ENCODE measurements at regions not wholly inside any gene's neighbourhood (a gene's known extent, or its start where the extent isn't known, plus 50 kb on each side); places are given as distances from the start of the nearest gene placed in this dataset.

DNA sequence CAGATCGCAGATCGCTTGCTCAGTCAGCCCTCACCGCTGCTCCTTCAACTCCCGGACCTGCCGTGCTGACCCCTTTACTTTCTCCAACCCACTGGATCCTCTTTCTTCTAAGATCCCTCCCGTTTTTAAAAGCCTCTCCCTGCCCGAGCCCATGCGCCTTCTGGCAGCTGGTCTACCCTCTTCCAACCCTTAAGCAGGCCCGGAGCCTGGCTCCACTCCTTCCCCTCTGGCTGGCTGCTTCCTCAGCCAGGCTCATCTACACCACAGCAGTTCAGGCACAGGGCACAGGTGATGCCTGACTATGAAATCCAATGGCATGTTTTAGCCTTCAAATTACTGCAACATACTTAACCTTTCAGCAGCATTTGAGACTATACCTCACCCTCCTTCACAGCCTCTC, 63.8 kb upstream of the PABPC3 start:
- DNase-seq (ENCODE audit: low read depth): no peak
- H3K4me3 ChIP-seq (ENCODE audit: low read length): no peak overlapping the region
- TF ChIP-seq, protein P1, sequence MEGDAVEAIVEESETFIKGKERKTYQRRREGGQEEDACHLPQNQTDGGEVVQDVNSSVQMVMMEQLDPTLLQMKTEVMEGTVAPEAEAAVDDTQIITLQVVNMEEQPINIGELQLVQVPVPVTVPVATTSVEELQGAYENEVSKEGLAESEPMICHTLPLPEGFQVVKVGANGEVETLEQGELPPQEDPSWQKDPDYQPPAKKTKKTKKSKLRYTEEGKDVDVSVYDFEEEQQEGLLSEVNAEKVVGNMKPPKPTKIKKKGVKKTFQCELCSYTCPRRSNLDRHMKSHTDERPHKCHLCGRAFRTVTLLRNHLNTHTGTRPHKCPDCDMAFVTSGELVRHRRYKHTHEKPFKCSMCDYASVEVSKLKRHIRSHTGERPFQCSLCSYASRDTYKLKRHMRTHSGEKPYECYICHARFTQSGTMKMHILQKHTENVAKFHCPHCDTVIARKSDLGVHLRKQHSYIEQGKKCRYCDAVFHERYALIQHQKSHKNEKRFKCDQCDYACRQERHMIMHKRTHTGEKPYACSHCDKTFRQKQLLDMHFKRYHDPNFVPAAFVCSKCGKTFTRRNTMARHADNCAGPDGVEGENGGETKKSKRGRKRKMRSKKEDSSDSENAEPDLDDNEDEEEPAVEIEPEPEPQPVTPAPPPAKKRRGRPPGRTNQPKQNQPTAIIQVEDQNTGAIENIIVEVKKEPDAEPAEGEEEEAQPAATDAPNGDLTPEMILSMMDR (IDR thresholded peaks at IDR 0.05; ENCODE audit: insufficient read depth, low read depth, low read length, missing control alignments): no peak

DNA sequence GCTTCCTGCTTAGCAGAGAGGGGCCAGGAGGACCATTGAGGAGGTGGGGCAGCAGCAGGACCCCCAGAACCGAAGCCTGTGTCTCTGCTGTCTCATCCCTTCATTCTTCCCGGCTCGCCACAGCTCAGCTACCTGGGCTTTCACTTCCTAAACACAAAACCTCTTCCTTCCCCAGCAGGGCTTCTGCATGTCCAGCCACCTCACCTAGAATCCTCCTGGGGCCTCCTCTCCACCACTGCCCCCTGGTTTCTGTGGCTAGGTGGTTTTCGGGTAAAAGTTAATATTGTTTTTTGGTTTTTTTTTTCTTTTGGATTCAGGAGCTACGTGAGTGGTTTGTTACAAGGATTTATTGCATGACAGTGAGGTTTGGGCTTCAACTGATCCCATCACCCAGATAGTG, 61.8 kb upstream of the PABPC3 start:
- TF ChIP-seq, protein P1 (IDR thresholded peaks at IDR 0.05; ENCODE audit: insufficient read depth, low read depth, low read length, missing control alignments): no peak
- H3K4me3 ChIP-seq (ENCODE audit: low read length): no peak overlapping the region
- DNase-seq (ENCODE audit: low read depth): no peak

DNA sequence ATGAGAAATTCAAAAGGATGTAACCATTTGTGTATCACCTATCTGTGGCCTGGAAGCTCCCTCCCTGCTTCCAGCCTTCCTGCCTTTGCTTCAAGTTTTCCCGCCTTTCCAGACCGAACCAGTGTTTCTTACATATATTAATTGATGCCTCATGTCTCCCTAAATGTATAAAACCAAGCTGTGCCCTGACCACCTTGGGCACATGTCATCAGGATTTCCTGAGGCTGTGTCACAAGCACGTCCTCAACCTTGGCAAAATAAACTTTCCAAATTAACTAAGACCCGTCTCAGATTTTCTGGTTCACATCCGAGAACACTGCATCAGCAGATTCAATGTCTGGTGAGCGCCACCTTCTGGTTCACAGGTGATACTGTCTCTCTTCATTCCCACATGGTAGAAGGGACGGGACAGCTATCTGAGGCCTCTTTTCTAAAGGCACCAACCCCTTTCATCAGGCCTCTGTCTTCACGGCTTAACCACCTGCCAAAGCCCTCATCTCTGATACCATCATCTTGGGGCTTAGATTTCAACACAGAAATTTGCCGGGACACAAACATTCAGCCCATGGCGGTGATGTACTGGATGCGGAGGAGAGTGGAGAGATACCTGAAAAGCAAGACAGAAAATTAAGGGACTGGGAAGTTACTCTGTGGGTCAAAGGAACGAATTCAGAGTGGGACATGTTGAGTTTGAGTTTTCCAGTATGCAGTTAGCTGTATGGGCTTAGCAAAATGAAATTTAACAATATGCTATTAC, 58.7 kb upstream of the PABPC3 start:
- peak; percentile 73 for DNase-seq (ENCODE audit: low read depth)
- TF ChIP-seq, protein P1 (IDR thresholded peaks at IDR 0.05; ENCODE audit: insufficient read depth, low read depth, low read length, missing control alignments): peak; percentile 83
- no peak overlapping the region for H3K4me3 ChIP-seq (ENCODE audit: low read length)

DNA sequence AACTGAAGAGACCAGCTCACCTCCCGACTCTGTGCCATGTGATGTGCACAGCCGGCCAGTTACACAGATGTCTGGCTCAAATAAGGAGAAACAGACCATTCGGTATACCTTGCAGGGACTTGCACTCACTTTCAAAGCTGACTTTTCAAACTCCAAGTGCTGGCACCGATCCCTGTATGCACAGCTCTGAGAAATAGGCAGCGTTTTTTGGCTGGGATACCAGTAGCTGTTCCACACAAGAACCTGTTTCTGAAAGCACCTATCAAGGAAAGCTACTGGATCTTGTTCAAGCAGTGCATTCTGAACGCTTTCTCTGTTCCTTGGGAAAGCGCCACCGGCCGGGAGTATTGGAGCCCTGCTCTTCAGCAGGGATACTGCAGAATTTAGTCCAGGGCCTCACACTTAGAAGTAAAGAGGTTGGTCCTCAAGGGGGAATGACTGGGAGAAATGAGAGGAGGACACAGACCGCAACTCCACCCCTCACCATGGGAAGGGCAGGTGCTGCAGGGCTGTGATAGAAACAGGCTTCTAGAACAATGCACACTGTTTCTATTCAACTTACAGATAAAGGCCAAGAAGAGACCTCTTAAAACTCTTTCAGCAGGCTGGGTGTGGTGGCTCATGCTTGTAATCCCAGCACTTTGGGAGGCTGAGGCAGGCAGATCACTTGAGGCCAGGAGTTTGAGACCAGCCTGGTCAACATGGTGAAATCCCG, 53.6 kb upstream of the PABPC3 start:
- no peak overlapping the region for H3K4me3 ChIP-seq (ENCODE audit: low read length)
- DNase-seq (ENCODE audit: low read depth): no peak
- TF ChIP-seq, protein P1 (IDR thresholded peaks at IDR 0.05; ENCODE audit: insufficient read depth, low read depth, low read length, missing control alignments): no peak

DNA sequence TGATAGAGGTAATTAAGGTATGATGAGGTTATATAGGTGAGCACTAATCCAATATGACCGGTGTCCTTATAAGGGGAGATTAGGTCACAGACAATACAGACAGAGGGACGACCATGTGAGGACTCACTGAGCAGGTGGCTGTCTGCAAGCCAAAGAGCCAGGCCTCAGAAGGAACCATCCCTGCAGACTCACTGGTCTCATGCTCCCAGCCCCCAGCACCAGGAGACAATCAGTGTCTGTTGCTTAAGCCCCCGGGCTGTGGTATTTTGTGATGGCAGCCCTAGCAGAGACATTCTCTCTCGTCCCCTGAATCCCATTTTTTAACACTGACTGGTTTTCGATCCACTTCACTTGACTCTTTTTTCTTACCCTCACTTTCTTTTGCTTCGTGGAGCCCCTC, 51.9 kb upstream of the PABPC3 start:
- no peak overlapping the region for H3K4me3 ChIP-seq (ENCODE audit: low read length)
- no peak for DNase-seq (ENCODE audit: low read depth)
- TF ChIP-seq, protein P1 (IDR thresholded peaks at IDR 0.05; ENCODE audit: insufficient read depth, low read depth, low read length, missing control alignments): no peak

Data from epithelial cell of esophagus (primary cell).